Tibial nerve (tissue), 4 donors: ENCODE measurements at regions not wholly inside any gene's neighbourhood (a gene's known extent, or its start where the extent isn't known, plus 50 kb on each side); places are given as distances from the start of the nearest gene placed in this dataset.

Experiments
- DNase-seq, 2 donors: peaks; one replicate each; pipeline ENCODE4 v3.0.0-alpha.2; 2019; ENCODE audit warnings: low spot score in 2 of 2
- H3K27ac ChIP-seq, 4 donors: fragments of 200-600 bp; sonication (generic) in 3 of 4; one replicate each; pipeline ENCODE4 v1.5.1; 2017 to 2019; ENCODE audit warnings: mild to moderate bottlenecking in 1 of 4
- H3K27me3 ChIP-seq, 2 donors: fragments of 200-600 bp; sonication (generic) in 1 of 2; one replicate each; pipeline versions ENCODE4 v1.5.1 to v1.6.0; 2017 to 2019
- H3K36me3 ChIP-seq, 3 donors: fragments of 200-600 bp; sonication (generic); one replicate each; pipeline ENCODE4 v1.5.1; 2018 to 2019
- H3K4me1 ChIP-seq, 4 donors: fragments of 200-600 bp; sonication (generic) in 3 of 4; one replicate each; pipeline ENCODE4 v1.5.1; 2017 to 2019
- H3K4me3 ChIP-seq, 4 donors: fragments of 200-600 bp; sonication (generic) in 3 of 4; one replicate each; pipeline ENCODE4 v1.5.1; 2017 to 2019; ENCODE audit warnings: mild to moderate bottlenecking in 1 of 4, moderate library complexity in 1 of 4
- H3K9me3 ChIP-seq, 4 donors: fragments of 200-600 bp; sonication (generic) in 3 of 4; one replicate each; pipeline ENCODE4 v1.5.1; 2017 to 2019
- EP300 ChIP-seq, 2 donors: sonication (generic); formaldehyde crosslinking; IDR thresholded peaks; one replicate each; pipeline ENCODE4 v1.6.1; 2017; ENCODE audit warnings: antibody characterized with exemption in 2 of 2, mild to moderate bottlenecking in 1 of 2
- POLR2A ChIP-seq, 2 donors: fragments of 450-650 bp; IDR thresholded peaks; one replicate each; pipeline ENCODE4 v1.6.1; 2017; ENCODE audit warnings: antibody characterized with exemption in 2 of 2, mild to moderate bottlenecking in 2 of 2, moderate library complexity in 2 of 2
- WGBS, 2 donors: methylation state at CpG; one replicate each; pipeline ENCODE4 v1.1.5; 2018; 5-methylcytosine and 5-hydroxymethylcytosine counted together
- TF ChIP-seq, protein P1 (sequence below), 5 experiments: fragments of 200-600 bp in 3 of 5; fragments of 450-650 bp in 2 of 5; sonication (generic) in 3 of 5; IDR thresholded peaks; one replicate each; pipeline ENCODE4 v1.5.1; 2016 to 2019; ENCODE audit warnings: antibody characterized with exemption in 5 of 5, mild to moderate bottlenecking in 3 of 5, moderate library complexity in 2 of 5

DNA sequence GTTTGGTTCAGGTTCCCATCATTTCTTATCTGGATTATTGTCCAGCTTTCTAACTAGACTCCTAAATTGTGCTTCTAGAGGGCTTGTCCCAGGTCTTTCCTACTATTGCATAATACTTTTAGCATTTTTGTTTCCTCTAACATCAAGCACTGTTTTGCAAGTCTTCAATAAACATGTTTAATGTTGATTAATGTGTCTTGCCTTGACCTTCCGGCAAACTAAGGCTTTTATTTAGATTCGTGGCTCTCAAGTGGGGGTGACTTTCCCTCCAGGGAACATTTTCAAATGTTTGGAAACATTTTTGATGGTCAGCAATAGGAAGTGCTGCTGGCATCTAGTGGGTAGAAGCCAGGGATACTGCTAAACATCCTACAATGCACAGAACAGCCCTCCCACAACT lies 90.7 kb downstream of the RPE65 start:
- no peaks in the 10 kb centered on the region for H3K36me3 ChIP-seq
- no peak overlapping the region for H3K27ac ChIP-seq
- DNase-seq, result no peak
- H3K9me3 ChIP-seq, result no peaks in the 10 kb centered on the region
- WGBS, 2 donors, result 39 to 43% methylated on average over 2 of the region's 2 CpGs
- TF ChIP-seq POLR2A (IDR thresholded peaks at IDR 0.05), result no peak
- no peak for TF ChIP-seq EP300 (IDR thresholded peaks at IDR 0.05)
- TF ChIP-seq, protein P1, sequence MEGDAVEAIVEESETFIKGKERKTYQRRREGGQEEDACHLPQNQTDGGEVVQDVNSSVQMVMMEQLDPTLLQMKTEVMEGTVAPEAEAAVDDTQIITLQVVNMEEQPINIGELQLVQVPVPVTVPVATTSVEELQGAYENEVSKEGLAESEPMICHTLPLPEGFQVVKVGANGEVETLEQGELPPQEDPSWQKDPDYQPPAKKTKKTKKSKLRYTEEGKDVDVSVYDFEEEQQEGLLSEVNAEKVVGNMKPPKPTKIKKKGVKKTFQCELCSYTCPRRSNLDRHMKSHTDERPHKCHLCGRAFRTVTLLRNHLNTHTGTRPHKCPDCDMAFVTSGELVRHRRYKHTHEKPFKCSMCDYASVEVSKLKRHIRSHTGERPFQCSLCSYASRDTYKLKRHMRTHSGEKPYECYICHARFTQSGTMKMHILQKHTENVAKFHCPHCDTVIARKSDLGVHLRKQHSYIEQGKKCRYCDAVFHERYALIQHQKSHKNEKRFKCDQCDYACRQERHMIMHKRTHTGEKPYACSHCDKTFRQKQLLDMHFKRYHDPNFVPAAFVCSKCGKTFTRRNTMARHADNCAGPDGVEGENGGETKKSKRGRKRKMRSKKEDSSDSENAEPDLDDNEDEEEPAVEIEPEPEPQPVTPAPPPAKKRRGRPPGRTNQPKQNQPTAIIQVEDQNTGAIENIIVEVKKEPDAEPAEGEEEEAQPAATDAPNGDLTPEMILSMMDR (IDR thresholded peaks at IDR 0.05), result no peak
- no peak overlapping the region for H3K4me3 ChIP-seq
- H3K27me3 ChIP-seq, result no peaks in the 10 kb centered on the region
- H3K4me1 ChIP-seq, result peaks cover 0 to 9% (median 0%) of the 10 kb centered on the region in 4 donors

DNA sequence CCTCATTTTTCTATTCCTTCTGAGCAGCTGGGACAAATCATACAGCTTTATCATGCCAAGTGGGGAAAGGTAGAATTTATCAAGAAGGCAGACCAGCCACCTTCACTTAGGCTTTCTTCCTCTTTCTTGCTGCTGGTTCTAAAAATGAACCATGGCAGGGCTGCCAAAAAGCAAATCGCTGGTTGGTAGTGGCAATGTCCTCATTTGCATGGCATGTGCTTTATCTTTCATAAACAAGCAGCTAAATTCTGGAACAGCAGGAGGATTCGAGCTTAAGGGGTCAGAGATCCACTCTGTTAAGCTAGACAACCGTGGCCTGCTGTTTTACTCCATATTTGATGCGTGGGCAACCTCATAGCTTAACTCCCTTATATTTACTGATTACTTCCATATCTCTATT lies 91.3 kb downstream of the RPE65 start:
- WGBS, 2 donors, result 33 to 40% methylated on average over 4 of the region's 4 CpGs
- no peaks in the 10 kb centered on the region for H3K27me3 ChIP-seq
- no peaks in the 10 kb centered on the region for H3K36me3 ChIP-seq
- TF ChIP-seq POLR2A (IDR thresholded peaks at IDR 0.05), result no peak
- no peak for TF ChIP-seq EP300 (IDR thresholded peaks at IDR 0.05)
- TF ChIP-seq, protein P1 (IDR thresholded peaks at IDR 0.05), result no peak
- H3K27ac ChIP-seq, result no peak overlapping the region
- peaks cover 0 to 9% (median 0%) of the 10 kb centered on the region in 4 donors for H3K4me1 ChIP-seq
- DNase-seq, result no peak
- no peaks in the 10 kb centered on the region for H3K9me3 ChIP-seq
- H3K4me3 ChIP-seq, result no peak overlapping the region

- Histone ChIP-seq H3K27ac (no peak overlapping the region), H3K4me3 (no peak overlapping the region), H3K9me3 (no peaks in the 10 kb centered on the region), H3K4me1 (peaks cover 0 to 9% (median 0%) of the 10 kb centered on the region in 4 donors), H3K36me3 (no peaks in the 10 kb centered on the region), H3K27me3 (no peaks in the 10 kb centered on the region)
- TF ChIP-seq, protein P1 (IDR thresholded peaks at IDR 0.05), result no peak
- TF ChIP-seq EP300 (IDR thresholded peaks at IDR 0.05) (no peak), POLR2A (IDR thresholded peaks at IDR 0.05) (no peak)
- WGBS, 2 donors, result 82 to 85% methylated on average over 3 of the region's 3 CpGs
- DNase-seq, result no peak
Measured at GRCh38 chr1:68355614-68356013, 94.1 kb downstream of the RPE65 start.

- H3K27me3 ChIP-seq, result no peaks in the 10 kb centered on the region
- H3K27ac ChIP-seq, result no peak overlapping the region
- no peaks in the 10 kb centered on the region for H3K36me3 ChIP-seq
- no peak for DNase-seq
- TF ChIP-seq EP300 (IDR thresholded peaks at IDR 0.05) (no peak), POLR2A (IDR thresholded peaks at IDR 0.05) (no peak)
- TF ChIP-seq, protein P1 (IDR thresholded peaks at IDR 0.05), result no peak
- 31 to 48% methylated on average over 2 of the region's 2 CpGs for whole genome bisulfite sequencing, 2 donors
- H3K4me1 ChIP-seq, result no peaks in the 10 kb centered on the region
- no peak overlapping the region for H3K4me3 ChIP-seq
- peaks cover 0 to 2% (median 0%) of the 10 kb centered on the region in 4 donors for H3K9me3 ChIP-seq
Measured at GRCh38 chr1:68352202-68352601, 97.6 kb downstream of the RPE65 start.

- no peak for DNase-seq
- no peaks in the 10 kb centered on the region for H3K36me3 ChIP-seq
- no peaks in the 10 kb centered on the region for H3K27me3 ChIP-seq
- TF ChIP-seq, protein P1 (IDR thresholded peaks at IDR 0.05), result no peak
- peak in 1 of 2 donors; percentile 57 for TF ChIP-seq EP300 (IDR thresholded peaks at IDR 0.05)
- no peak overlapping the region for H3K4me3 ChIP-seq
- WGBS, 2 donors, result 77 to 78% methylated on average over 2 of the region's 2 CpGs
- H3K4me1 ChIP-seq, result peaks cover 0 to 5% (median 0%) of the 10 kb centered on the region in 4 donors
- H3K9me3 ChIP-seq, result peaks cover 0 to 2% (median 0%) of the 10 kb centered on the region in 4 donors
- no peak overlapping the region for H3K27ac ChIP-seq
Measured at GRCh38 chr1:68347415-68347814, 102.3 kb downstream of the RPE65 start.
